Prostate gland (tissue), 2 donors: ENCODE measurements at regions not wholly inside any gene's neighbourhood (a gene's known extent, or its start where the extent isn't known, plus 50 kb on each side); places are given as distances from the start of the nearest gene placed in this dataset.

Source experiments
- CTCF ChIP-seq, 4 experiments: fragments of 200-600 bp in 2 of 4; fragments of 450-650 bp in 2 of 4; sonication (generic) in 2 of 4; IDR thresholded peaks; 1 replicate in 3 of 4; 2 replicates in 1 of 4; pipeline ENCODE4 v1.5.1; 2016 to 2019; ENCODE audit warnings: antibody characterized with exemption in 4 of 4, mild to moderate bottlenecking in 2 of 4, moderate library complexity in 2 of 4
- POLR2A ChIP-seq: fragments of 450-650 bp; IDR thresholded peaks from one replicate; pipeline ENCODE4 v1.6.1; 2016; ENCODE audit warnings: antibody characterized with exemption, mild to moderate bottlenecking
- POLR2AphosphoS5 ChIP-seq: sonication (generic); formaldehyde crosslinking; IDR thresholded peaks from one replicate; pipeline ENCODE4 v1.6.1; 2017; ENCODE audit warnings: antibody characterized with exemption

GRCh38 chr11:96469776-96470175 lies 80.0 kb downstream of the JRKL start:
- TF ChIP-seq CTCF (IDR thresholded peaks at IDR 0.05) (no peak), POLR2A (no peak), POLR2AphosphoS5 (no peak)
